CMK (cell line): ENCODE measurements at regions not wholly inside any gene's neighbourhood (a gene's known extent, or its start where the extent isn't known, plus 50 kb on each side); places are given as distances from the start of the nearest gene placed in this dataset.
"Not testable (repeated sequence)": the region's sequence is repeated elsewhere in the genome, so short reads cannot be mapped to it uniquely, and the experiment has no call there.

ENCODE experiments used
- DNase-seq: peaks from one replicate; pipeline ENCODE4 v3.0.0-alpha.2; 2010; ENCODE audit warnings: low read depth

- DNase-seq = no peak
Measured at GRCh38 chr5:143634689-143635088, 177.3 kb upstream of the HMHB1 start.

- DNase-seq = no peak
Measured at GRCh38 chr5:143629871-143630659, 181.9 kb upstream of the HMHB1 start.

GRCh38 chr5:143625048-143625447 is 186.9 kb upstream of the HMHB1 start:
- DNase-seq = not testable (repeated sequence)

- DNase-seq = no peak
Measured at GRCh38 chr5:143624465-143624864, 187.5 kb upstream of the HMHB1 start.

GRCh38 chr5:143619040-143619439 is 192.9 kb upstream of the HMHB1 start:
- no peak for DNase-seq

- DNase-seq = no peak
Measured at GRCh38 chr5:143618141-143618540, 193.8 kb upstream of the HMHB1 start.

- DNase-seq = no peak
Measured at GRCh38 chr5:143614831-143615230, 197.1 kb upstream of the HMHB1 start.

GRCh38 chr5:143613329-143613728 is 198.6 kb upstream of the HMHB1 start:
- no peak for DNase-seq

GRCh38 chr5:143610946-143611345 is 201.0 kb upstream of the HMHB1 start:
- no peak for DNase-seq

GRCh38 chr5:143606043-143606752 is 202.7 kb upstream of the NR3C1 start:
- no peak for DNase-seq

GRCh38 chr5:143605403-143606005 is 202.0 kb upstream of the NR3C1 start:
- DNase-seq = peak; percentile 8

GRCh38 chr5:143601917-143602333 is 198.4 kb upstream of the NR3C1 start:
- DNase-seq = peak; percentile 4

GRCh38 chr5:143601357-143601756 is 197.9 kb upstream of the NR3C1 start:
- DNase-seq = no peak

- DNase-seq = no peak
Measured at GRCh38 chr5:143600396-143601075, 197.1 kb upstream of the NR3C1 start.

GRCh38 chr5:143599474-143599873 is 196.0 kb upstream of the NR3C1 start:
- DNase-seq = no peak

- DNase-seq = no peak
Measured at GRCh38 chr5:143596824-143597223, 193.3 kb upstream of the NR3C1 start.

- DNase-seq = no peak
Measured at GRCh38 chr5:143594902-143595818, 191.7 kb upstream of the NR3C1 start.

GRCh38 chr5:143593723-143594122 is 190.2 kb upstream of the NR3C1 start:
- no peak for DNase-seq

- no peak for DNase-seq
Measured at GRCh38 chr5:143592648-143593047, 189.2 kb upstream of the NR3C1 start.

GRCh38 chr5:143588933-143589662 is 185.6 kb upstream of the NR3C1 start:
- no peak for DNase-seq

- not testable (repeated sequence) for DNase-seq
Measured at GRCh38 chr5:143588121-143588520, 184.6 kb upstream of the NR3C1 start.
